Endodermal cell (in vitro differentiated cells): ENCODE measurements at regions not wholly inside any gene's neighbourhood (a gene's known extent, or its start where the extent isn't known, plus 50 kb on each side); places are given as distances from the start of the nearest gene placed in this dataset.

Source experiments
- DNase-seq: peaks from one replicate; pipeline ENCODE4 v3.0.0-alpha.2; 2017
- H3K27ac ChIP-seq: 2 replicates; pipeline ENCODE4 v1.5.1; 2013; ENCODE audit warnings: mild to moderate bottlenecking, low read depth, low read length, moderate library complexity
- H3K27me3 ChIP-seq: 2 replicates; pipeline ENCODE4 v1.6.1; 2013; ENCODE audit warnings: mild to moderate bottlenecking, low read length, moderate library complexity; ENCODE audit not compliant: insufficient read depth, control insufficient read depth, poor library complexity, severe bottlenecking
- H3K36me3 ChIP-seq: 2 replicates; pipeline ENCODE4 v1.7.0; 2013; ENCODE audit warnings: mild to moderate bottlenecking, low read length, moderate library complexity; ENCODE audit not compliant: control insufficient read depth, insufficient read depth
- H3K4me1 ChIP-seq: one replicate; pipeline ENCODE4 v1.7.0; 2013; ENCODE audit warnings: low read length; ENCODE audit not compliant: control insufficient read depth, insufficient read depth
- H3K4me3 ChIP-seq: 2 replicates; pipeline ENCODE4 v1.5.1; 2013; ENCODE audit warnings: mild to moderate bottlenecking, low read length, moderate library complexity
- H3K9ac ChIP-seq: 2 replicates; pipeline ENCODE4 v1.6.1; 2013; ENCODE audit warnings: mild to moderate bottlenecking, low read length, moderate library complexity; ENCODE audit not compliant: poor library complexity, severe bottlenecking; ENCODE audit errors: extremely low read depth
- H3K9me3 ChIP-seq: 2 replicates; pipeline ENCODE4 v1.6.1; 2013; ENCODE audit warnings: mild to moderate bottlenecking, low read length, moderate library complexity; ENCODE audit not compliant: control insufficient read depth
- H3K27ac Mint-ChIP-seq: 2 replicates; pipeline ENCODE4 v1.8.0; 2020; ENCODE audit warnings: mixed read lengths
- H3K27me3 Mint-ChIP-seq: 2 replicates; pipeline ENCODE4 v1.8.0; 2021; ENCODE audit warnings: mild to moderate bottlenecking, mixed read lengths; ENCODE audit not compliant: insufficient read depth
- H3K36me3 Mint-ChIP-seq: 2 replicates; pipeline ENCODE4 v1.8.0; 2020; ENCODE audit warnings: low read depth, mixed read lengths
- H3K4me1 Mint-ChIP-seq: 2 replicates; pipeline ENCODE4 v1.8.0; 2020; ENCODE audit warnings: mixed read lengths
- H3K4me3 Mint-ChIP-seq: 2 replicates; pipeline ENCODE4 v1.8.0; 2020; ENCODE audit warnings: mild to moderate bottlenecking, moderate library complexity, mixed read lengths
- H3K9me3 Mint-ChIP-seq: 2 replicates; pipeline ENCODE4 v1.8.0; 2020; ENCODE audit warnings: mild to moderate bottlenecking, mixed read lengths
- CTCF ChIP-seq: fragments of 200-600 bp; sonication (generic); conservative IDR thresholded peaks from 2 replicates; pipeline ENCODE4 v1.5.0; 2021; ENCODE audit warnings: antibody characterized with exemption, mild to moderate bottlenecking
- WGBS, 2 experiments: methylation state at CpG; one replicate each; pipeline versions ENCODE4 v1.1.5 to v1.1.7; 2013; ENCODE audit warnings: missing lambda C conversion rate in 2 of 2, mixed read lengths in 1 of 2; ENCODE audit not compliant: insufficient coverage in 1 of 2, insufficient read length in 1 of 2; 5-methylcytosine and 5-hydroxymethylcytosine counted together

- Histone ChIP-seq H3K4me3 (no peak overlapping the region), H3K9ac (no peak overlapping the region), H3K9me3 (no peaks in the 10 kb centered on the region), H3K4me1 (no peaks in the 10 kb centered on the region), H3K36me3 (no peaks in the 10 kb centered on the region), H3K27ac (no peak overlapping the region), H3K27me3 (no peaks in the 10 kb centered on the region)
- 46 to 49% methylated on average over 4 to 18 of the region's 22 CpGs for WGBS, 2 experiments
- peak; percentile 76 for DNase-seq
- Mint-ChIP-seq H3K27ac (peak overlapping the region; percentile 38), H3K4me1 (peaks cover 27% of the 10 kb centered on the region), H3K36me3 (no peaks in the 10 kb centered on the region), H3K9me3 (no peaks in the 10 kb centered on the region), H3K27me3 (peaks cover 49% of the 10 kb centered on the region), H3K4me3 (no peak overlapping the region)
- TF ChIP-seq CTCF, result peak; percentile 88
Measured at GRCh38 chrX:110418316-110419235, 59.9 kb downstream of the RTL9 start.

GRCh38 chrX:110419512-110419911 is 60.9 kb downstream of the RTL9 start:
- no peak for TF ChIP-seq CTCF
- Histone ChIP-seq H3K9ac (no peak overlapping the region), H3K27ac (no peak overlapping the region), H3K36me3 (no peaks in the 10 kb centered on the region), H3K4me1 (no peaks in the 10 kb centered on the region), H3K9me3 (no peaks in the 10 kb centered on the region), H3K4me3 (no peak overlapping the region), H3K27me3 (no peaks in the 10 kb centered on the region)
- Mint-ChIP-seq H3K36me3 (no peaks in the 10 kb centered on the region), H3K4me1 (peaks cover 27% of the 10 kb centered on the region), H3K9me3 (no peaks in the 10 kb centered on the region), H3K27ac (no peak overlapping the region), H3K27me3 (peaks cover 51% of the 10 kb centered on the region), H3K4me3 (no peak overlapping the region)
- no CpG with 5 or more reads among the region's 1 CpG for WGBS, 2 experiments
- DNase-seq, result no peak

- H3K4me1 ChIP-seq, result no peaks in the 10 kb centered on the region
- H3K27me3 Mint-ChIP-seq, result peaks cover 59% of the 10 kb centered on the region
- no peaks in the 10 kb centered on the region for H3K27me3 ChIP-seq
- WGBS, 2 experiments, result 84 to 87% methylated on average over 5 to 9 of the region's 9 CpGs
- H3K36me3 Mint-ChIP-seq, result no peaks in the 10 kb centered on the region
- H3K9ac ChIP-seq, result no peak overlapping the region
- H3K27ac ChIP-seq, result no peak overlapping the region
- H3K4me3 ChIP-seq, result no peak overlapping the region
- H3K9me3 ChIP-seq, result no peaks in the 10 kb centered on the region
- no peak for DNase-seq
- peaks cover 28% of the 10 kb centered on the region for H3K4me1 Mint-ChIP-seq
- no peaks in the 10 kb centered on the region for H3K9me3 Mint-ChIP-seq
- H3K27ac Mint-ChIP-seq, result no peak overlapping the region
- no peaks in the 10 kb centered on the region for H3K36me3 ChIP-seq
- peak; percentile 72 for TF ChIP-seq CTCF
- no peak overlapping the region for H3K4me3 Mint-ChIP-seq
Measured at GRCh38 chrX:110420771-110421499, 62.3 kb downstream of the RTL9 start.
